ENCODE measurements at regions not wholly inside any gene's neighbourhood (a gene's known extent, or its start where the extent isn't known, plus 50 kb on each side); places are given as distances from the start of the nearest gene placed in this dataset.

GRCh38 chr12:28781671-28782652, 367.1 kb upstream of the FAR2 start:
- TF ChIP-seq TCF12 (IDR thresholded peaks at IDR 0.05; ENCODE audit: low read depth) (no peak), CREB1 (IDR thresholded peaks at IDR 0.05; ENCODE audit: low read depth) (no peak), EP300 (IDR thresholded peaks at IDR 0.05; ENCODE audit: borderline replicate concordance) (no peak), TAF1 (IDR thresholded peaks at IDR 0.05; ENCODE audit: low read depth) (no peak), RAD21 (IDR thresholded peaks at IDR 0.05; ENCODE audit: low read depth) (no peak)

Measured in Ishikawa (cell line).